NK-92 treated with Interleukin-12 subunit alpha and Interleukin-12 subunit beta, amount 100 ng/mL, for 24 hours (cell line): ENCODE measurements at regions not wholly inside any gene's neighbourhood (a gene's known extent, or its start where the extent isn't known, plus 50 kb on each side); places are given as distances from the start of the nearest gene placed in this dataset.

Experiments used
- DNase-seq: peaks from one replicate; lab custom pipeline; 2025; lab: John Stamatoyannopoulos, UW

DNA sequence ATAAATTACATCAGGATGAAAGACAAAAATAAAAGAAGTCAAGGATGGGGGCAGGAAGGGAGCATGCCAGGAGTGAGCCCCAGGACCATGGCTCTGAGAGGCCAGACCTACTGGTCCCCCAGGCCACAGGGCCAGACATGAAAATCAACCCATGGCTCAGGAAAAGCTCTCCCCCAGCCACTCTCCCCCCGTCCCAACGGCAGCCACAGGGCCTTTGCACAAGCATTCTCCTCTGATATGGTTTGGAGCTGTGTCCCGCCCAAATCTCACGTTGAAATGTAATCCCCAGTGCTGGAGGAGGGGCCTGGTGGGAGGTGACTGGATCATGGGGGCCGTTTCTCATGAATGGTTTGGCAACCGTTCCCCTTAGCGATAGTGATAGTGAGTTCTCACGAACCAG lies 80.8 kb upstream of the ANO1 start:
- no peak for DNase-seq

DNA sequence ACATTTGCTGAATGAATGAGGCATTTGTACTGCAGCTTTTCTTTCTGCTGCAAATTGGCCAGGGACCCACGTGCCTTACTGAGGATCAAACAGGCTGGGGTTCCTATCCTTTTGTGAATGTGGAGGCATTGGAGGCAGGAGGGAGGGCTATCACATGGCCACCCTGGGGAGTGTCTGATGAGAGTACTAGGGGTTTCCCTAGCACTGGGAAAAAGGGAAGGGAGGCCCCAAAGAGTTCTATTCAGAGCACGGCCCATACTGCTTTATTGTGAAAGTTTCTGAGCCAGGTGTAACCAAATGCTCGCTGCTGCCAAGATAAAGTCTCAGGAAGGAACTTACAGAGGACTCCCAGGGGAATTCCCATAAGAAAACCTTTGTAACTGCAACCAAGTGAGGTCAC lies 78.4 kb upstream of the ANO1 start:
- DNase-seq: no peak

DNA sequence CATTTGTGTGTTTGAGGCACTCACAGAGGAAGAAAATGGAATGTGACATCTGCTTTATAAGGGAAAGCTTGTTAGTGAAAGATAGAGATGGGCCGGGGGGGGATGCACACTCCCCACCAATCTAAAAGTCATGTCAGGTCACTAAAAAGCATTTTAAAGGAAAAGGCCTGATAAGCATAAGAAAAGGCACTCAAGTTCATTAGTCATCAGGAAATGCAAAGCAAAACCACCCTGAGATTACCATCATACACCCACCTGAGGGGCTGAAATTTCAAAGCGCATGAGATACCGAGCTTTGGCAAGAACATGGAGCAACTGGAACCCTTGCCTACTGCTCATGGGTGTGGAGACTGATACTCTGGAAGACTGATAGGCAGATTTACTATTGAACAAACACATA lies 77.9 kb upstream of the ANO1 start:
- no peak for DNase-seq

DNA sequence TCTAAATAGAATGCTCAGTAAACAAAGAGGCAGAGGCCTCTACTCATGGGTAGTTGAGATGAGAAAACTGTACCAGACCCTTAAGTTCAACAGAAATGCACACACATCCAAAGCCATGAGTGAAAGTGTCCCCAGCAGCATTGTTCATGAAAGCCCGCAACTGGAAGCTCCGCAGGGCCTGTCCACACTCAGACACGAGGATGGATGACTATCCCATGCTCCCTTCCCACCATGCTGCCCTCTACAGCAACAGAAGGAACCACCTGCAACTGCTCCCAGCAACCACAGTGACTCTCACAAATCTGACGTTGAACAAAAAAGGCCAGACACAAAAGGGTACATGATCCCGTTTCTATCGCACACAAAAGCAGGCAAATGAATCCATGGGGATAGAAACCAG lies 76.9 kb upstream of the ANO1 start:
- DNase-seq: no peak

DNA sequence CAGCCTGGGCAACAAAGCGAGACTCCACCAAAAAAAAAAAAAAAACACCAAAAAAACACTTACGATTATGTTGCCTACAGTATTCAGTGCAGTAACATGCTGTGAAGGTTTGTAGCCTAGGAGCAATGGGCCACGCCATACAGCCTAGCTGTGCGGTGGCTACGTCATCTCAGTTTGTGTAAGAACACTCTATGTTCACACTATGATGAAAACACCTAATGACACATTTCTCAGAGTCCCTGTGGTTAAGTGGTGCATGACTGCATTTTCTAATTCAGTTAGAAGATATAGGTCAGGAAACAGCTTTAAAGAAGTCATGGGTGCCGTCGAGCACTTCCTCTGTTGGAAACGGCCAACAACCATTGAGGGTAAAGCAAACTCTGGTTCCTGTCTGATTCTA lies 75.7 kb upstream of the ANO1 start:
- DNase-seq: peak; percentile 53

DNA sequence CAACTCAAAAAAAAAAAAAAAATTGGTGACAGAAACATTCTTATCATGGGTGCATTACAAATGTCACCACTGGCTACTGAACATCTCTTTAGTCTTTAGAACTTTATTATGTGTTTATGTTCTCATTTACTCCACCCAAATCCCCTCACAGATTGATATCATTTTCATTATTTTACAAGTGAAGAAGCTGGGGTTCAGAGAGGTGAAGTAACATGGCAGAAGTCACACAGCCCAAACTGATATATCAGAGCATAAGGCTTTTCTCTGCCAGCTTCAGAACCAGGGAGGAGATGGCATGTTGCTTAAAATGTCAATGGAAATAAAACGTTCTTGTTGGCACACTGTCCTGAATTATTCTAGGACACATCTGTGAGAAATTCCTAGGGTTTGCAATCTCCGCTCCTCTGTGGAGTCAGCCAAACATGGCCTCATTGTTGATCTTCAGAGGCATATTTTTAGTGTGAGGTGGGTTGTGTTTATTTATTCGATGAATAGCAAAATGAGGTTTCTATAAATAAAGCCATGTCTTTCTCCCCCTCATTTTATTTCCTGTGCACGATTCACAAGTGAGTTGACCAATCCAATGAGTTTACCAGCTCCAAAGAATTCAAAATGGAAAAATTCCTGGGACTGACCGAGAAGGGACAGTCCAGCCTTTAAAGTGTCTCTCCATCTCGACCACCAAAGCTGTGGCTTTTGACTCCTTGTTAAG lies 72.9 kb upstream of the ANO1 start:
- DNase-seq: no peak

DNA sequence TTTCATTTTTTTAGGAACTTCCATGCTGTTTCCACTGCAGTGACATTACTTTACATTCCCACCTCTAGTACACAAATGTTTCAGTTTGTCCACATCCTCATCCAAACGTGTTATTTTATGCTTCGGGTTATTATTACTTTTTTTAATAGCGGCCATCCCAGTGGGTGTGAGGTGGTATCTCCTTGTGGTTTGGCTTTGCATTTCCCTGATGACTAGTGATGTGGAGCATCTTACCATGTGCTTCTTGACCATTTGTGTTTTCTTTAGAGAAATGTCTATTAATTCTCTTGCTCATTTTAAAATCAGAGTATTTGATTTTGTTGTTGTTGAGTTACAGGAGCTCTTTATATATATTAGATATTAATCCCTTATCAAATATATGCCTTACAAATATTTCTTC lies 70.3 kb upstream of the ANO1 start:
- no peak for DNase-seq

DNA sequence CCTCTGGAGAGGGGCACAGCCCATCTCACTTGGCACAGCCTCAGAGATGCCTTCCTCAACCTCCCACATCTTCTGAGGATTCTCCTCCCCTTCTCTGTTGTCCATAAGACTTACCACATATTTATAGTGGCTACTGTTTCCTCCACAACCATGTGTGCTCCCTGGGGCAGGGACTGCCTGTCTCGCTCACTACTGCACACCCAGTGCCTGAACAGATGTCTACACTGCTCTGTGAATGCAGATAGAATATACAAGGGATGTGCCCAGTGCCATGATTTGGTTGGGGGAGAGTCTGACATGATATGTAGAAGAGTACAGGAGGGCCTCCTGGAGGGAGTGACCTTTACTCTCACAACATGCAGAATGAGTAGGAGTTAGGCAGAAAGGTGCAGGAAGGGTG lies 67.3 kb upstream of the ANO1 start:
- DNase-seq: no peak

DNA sequence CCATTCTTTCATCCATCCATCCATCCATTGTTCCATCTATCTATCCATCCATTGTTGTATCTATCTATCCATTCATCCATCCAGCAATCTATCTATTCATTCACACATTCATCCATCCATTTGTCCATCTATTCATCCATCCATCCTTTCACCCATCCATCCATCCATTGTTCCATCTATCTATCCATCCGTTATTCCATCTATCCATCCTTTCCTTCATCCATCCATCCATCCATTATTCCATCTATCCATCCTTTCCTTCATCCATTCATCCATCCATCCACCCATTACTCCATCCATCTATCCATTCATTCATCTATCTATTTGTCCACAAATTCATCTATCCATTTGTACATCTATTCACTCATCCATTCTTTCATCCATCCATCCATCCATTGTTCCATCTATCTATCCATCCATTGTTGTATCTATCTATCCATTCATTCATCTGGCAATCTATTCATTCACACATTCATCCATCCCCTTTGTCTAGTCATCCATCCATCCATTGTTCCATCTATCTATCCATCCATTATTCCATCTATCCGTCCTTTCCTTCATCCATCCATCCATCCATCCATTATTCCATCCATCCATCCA lies 65.9 kb upstream of the ANO1 start:
- DNase-seq: no peak

DNA sequence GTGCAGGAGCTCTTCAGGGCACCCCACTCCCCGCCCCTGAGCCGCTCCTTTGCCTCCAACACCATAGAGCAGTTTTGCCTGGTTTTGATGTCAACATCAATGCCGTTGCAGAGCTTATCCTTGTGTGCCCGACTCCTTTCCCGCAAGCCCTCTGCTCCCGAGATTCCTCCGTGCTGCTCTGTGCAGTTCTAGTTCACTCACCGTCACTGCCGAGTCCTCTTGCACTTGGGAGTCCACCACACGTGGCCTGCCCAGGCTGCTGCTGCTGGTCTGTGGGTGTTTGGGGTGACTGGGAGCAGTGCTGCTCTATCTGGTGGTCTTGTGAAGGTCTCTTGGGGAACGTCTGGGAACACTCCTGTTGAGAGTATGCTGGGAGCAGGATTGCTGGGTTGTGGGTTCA lies 63.8 kb upstream of the ANO1 start:
- DNase-seq: no peak

DNA sequence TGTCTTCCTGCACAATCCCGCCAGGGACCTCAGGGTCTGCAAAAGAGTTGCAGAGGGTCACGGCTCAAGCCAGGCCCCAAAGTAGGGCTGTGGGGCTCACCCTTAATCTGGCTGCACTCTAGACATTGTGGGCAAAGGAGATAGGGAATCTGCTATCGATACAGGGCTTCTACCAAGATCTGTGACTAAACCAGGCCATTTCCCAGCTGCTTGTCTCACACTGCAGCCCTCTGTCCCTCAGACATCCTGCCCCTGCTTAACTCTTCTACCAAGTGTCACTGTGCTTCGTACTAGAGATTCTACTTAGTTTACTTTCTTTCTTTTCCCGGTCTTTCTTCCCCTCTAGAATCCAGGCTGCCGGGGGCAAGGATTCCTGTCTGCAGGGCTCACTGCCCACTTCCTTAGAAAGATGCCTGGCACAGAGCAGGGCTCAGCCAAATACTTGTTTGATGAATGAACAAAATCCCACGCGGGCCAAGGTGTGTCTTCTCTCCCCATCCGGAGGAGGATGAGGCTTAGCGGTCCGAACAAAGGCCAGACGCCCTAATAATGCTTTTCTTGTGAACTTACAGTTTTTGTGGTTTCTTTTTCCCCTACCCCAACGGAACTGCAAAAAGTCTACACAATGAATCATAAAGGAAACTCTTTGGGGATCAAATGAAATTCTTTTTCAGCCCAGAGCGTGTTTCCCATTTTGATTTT lies 61.3 kb upstream of the ANO1 start:
- DNase-seq: no peak

DNA sequence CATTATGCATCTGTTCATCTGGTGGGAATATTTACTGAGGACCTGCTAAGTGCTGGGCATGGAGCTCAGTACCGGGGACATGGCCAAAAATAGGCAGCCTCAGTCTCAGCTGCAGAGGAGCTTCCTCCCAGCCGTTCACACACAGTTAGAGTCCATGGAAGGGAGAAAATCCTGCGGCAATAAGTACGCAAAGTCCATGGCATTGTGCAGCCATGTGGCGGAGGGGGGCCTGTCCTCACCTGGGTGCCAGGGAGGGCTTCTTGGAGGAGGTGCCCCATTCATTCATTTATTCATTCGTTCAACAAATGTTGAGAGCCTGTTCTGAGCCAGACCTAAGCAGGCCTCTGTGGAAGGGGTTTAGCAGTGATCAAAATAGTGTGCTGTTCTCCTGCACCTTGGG lies 59.3 kb upstream of the ANO1 start:
- no peak for DNase-seq

DNA sequence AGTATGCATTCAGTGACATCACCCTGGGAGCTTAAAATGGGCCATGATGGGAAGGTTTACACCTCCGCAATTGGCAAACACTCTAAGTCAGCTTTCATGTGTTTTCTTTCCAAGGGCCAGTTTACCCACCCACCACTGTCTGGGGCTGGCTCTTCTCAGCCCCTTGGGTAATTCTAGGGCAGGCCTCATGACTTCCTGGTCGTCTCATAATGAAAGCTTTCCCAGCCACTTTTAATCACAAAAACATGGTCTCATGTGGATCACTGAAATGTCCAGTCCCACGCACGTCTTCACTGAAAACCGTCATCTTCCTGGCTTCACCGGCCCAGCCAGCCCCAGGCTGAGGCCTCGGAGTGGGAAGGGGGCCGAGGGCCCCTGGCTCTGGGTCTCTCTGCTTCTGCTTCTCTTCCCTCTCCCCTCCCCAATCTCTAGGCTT lies 58.5 kb upstream of the ANO1 start:
- DNase-seq: no peak

DNA sequence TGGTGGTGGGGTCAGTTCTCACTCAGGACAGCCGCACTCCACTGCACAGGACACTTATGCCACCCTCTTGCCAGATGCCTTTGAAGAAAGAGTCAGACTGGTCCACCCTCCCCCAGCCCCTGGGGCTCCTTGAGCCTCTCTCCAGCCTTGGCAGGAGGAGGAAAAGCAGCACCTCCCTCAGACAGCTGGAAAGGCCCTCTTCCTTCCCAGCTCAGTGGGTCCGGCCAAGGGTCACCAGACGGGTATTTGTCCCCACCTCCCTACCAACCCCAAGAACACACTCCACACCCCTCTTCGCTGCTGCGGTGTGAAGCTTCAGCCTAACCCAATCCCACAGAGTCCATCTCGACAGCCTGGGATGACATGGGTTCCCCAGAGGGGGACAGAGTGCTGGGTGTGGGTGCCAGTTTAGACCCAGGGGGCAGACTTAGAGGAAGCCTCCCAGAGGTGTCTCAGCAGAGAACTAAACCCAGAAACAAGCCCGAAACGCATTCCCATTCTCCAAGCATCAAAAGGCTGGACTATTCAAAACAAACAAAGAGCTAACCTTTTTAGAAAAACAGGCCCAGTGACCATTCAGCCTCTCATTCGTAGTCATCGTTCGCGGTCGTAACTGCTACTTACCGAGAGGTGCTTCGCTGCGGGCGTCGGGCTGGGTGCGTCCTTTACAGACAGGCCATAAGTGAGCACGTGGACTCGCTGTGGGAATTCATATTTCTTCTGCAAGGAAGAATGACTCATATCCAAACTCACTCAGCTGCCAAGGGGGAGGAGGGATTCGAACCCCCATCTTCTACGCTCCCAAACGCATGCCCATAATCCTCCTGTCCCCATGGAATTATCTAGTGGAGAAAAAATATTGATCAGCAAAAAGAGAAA lies 57.5 kb upstream of the ANO1 start:
- DNase-seq: no peak

DNA sequence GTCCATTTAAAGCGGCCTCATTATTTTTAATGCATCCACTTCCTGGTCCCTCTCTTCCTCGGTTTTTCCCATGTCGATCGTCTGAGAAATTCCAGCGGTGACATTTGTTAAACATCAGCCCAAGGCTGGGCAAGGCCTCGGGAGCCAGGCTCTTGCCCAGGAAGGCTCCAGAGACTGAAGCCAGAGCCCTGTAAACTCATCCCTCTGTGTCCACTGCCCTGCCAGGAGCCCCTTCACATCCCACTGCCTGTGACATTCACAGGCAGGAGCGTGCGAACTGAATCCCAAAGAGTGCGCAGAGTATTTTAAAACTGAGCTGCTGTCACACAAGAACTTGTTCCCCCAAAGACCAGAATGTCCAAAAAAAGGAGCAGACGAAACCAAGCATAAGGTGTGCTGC lies 56.5 kb upstream of the ANO1 start:
- DNase-seq: no peak

DNA sequence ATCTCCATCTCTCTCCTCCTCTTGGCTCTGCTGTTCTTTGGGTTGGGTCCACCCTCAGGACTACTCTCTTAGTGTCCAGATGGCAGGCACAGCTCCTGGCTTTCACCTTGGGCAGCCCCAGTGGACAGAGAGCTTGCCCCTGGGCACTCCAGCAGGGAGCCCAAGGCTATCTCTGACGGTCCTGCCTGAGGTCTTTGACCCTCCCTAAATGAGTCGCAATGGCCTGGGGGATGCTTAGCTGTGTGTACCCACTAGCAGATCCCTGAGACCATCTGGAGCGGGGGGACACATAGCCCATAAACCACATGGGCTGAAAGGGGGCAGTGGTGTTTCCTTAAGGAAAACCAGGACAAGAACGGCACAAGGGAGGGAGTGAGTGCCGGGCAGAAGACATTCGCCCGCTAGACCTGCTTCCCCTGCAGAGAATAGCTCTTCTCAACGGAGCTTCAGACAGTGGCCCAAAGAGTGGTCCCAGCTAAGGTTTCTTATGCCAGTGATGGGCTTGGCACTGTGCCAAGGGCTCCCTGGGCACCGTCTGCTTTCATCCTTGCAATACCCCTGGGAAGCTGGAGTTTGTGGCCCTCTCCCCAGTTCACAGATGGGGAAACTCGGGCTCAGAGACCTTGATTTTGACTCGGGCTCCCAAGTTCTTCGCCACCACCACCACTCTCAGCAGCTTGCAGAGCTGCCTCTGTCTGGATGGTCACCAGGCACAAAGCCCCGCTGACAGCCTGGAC lies 53.9 kb upstream of the ANO1 start:
- no peak for DNase-seq

DNA sequence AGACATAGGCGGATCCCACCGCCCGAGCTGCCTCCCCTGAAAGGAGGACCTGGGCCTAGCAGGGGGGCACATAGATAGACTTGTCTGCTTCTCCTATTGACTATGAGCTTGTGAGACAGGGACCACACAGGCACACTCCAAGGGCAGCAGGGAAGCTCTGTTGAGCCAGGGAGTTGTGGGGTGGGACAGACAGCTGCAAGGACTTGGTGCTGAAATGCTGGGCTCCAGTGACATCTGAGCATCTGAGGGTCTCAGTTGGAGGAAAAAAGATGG lies 53.4 kb upstream of the ANO1 start:
- no peak for DNase-seq

DNA sequence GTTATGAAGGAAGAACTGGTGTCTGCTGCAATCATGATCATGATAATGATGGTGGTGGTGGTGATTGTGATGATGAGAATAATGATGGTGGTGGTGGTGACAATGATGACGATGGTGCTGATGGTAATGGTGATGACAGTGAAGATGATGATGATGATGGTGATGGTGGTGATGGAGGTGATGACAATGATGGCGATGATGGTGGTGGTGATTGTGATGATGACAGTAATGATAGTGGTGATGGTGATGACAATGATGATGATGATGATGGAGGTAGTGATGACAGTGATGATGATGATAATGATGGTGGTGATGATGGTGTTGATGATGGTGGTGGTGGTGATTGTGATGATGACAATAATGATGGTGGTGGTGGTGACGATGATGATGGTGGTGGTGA lies 52.8 kb upstream of the ANO1 start:
- DNase-seq: no peak

DNA sequence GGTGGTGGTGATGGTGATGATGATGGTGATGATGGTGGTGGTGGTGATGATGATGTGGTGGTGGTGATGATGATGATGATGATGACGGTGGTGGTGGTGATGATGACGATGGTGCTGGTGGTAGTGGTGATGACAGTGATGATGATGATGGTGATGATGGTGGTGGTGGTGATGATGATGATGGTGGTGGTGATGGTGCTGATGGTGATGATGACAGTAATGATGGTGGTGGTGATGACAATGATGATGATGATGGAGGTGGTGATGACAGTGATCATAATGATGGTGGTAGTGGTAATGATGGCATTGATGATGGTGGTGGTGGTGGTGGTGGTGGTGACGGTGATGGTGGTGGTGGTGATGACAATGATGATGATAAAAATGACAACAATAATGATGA lies 52.1 kb upstream of the ANO1 start:
- DNase-seq: no peak

DNA sequence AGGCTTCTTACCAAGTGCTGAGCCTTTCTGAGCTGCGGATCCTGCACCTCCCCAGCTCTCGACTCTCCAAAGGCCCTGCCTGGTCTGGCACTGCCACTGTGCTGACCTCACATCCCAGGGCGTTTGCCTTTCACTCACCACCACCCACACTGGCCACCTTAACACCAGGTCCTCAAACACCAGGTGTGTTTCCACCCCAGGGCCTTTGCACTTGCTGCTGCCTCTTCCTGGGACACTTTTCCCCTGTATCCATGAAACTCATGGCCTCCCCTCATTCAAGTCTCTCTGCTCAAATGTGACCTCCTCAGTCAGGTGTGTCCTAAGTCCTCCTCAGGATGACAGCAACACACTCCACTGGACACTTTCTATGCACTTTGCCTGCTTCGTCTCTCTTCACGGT lies 51.4 kb upstream of the ANO1 start:
- no peak for DNase-seq

DNA sequence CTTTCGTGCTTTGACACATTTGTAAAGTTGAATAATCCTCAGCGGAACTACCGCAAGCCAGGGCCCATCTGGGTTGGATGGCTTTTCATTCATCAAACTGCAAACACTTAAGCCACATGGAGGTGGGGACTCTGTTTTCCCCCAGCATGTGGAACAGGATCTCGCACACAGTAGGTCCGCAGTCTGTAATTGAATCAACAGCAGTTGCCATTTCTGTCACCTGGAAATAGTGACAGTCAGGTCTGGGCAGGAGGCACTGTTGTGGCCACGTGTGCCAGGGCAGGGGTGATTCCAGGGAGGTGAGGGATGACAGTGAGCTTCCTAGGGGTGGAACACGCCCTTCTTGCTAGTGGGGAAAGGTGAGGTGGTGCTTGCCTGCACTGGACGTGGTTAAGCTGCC lies 50.7 kb upstream of the ANO1 start:
- DNase-seq: no peak

DNA sequence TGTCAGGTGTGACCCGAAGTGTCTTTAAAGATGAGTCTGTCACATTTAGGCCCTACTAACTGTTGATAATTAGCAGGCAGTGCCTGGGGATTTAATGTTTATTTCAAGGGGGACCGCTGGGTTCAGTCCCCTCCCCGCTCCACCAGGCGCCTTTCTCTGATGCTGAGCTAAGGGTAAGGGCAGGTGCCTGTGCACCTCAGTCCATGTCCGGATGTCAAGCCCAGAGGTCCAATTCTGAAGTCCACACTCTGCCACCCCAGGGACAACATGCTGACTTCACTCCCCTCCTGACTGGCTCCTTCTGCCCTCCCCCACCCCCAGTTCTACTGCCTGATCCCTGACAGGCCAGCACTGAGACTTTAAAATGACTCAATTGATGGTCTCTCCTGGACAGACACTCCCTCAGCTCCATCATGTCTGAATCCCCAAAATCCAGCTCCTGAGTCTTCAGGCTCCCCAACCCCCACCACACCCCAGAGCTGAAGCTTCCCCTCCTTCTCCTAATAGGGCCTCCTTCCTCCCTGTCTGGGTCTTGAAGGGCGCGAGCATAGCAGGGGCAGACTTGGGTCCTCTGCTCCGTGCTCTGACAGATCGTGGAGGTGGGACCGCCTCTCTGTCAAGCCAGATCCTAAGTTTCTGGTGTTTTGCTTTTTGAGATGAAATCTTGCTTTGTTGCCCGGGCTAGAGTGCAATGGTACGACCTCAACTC lies 49.8 kb upstream of the ANO1 start:
- no peak for DNase-seq
